Activated naive CD8-positive, alpha-beta T cell treated with anti-CD3 and anti-CD28 coated beads, Interleukin-2, amount 50 U/mL, for 24 hours (primary cell): ENCODE measurements at regions not wholly inside any gene's neighbourhood (a gene's known extent, or its start where the extent isn't known, plus 50 kb on each side); places are given as distances from the start of the nearest gene placed in this dataset.
"Not testable (repeated sequence)": the region's sequence is repeated elsewhere in the genome, so short reads cannot be mapped to it uniquely, and the experiment has no call there.

ENCODE experiments used
- ATAC-seq: fragments of 150-1000 bp; cut with Tn5 transposase; one replicate; pipeline ENCODE4 v1.10.0; 2021
- DNase-seq: peaks from one replicate; pipeline ENCODE4 v3.0.0; 2021
- H3K27ac Mint-ChIP-seq: one replicate; pipeline ENCODE4 v1.8.0; 2021; ENCODE audit warnings: mild to moderate bottlenecking, mixed read lengths
- H3K27me3 Mint-ChIP-seq: one replicate; pipeline ENCODE4 v1.8.0; 2021; ENCODE audit warnings: mixed read lengths
- H3K36me3 Mint-ChIP-seq: one replicate; pipeline ENCODE4 v1.8.0; 2021; ENCODE audit warnings: low read depth, mixed read lengths
- H3K4me1 Mint-ChIP-seq: one replicate; pipeline ENCODE4 v1.8.0; 2021; ENCODE audit warnings: mixed read lengths
- H3K4me3 Mint-ChIP-seq: one replicate; pipeline ENCODE4 v1.8.0; 2021; ENCODE audit warnings: mild to moderate bottlenecking, moderate library complexity, mixed read lengths
- H3K9me3 Mint-ChIP-seq: one replicate; pipeline ENCODE4 v1.8.0; 2021; ENCODE audit warnings: mixed read lengths

DNA sequence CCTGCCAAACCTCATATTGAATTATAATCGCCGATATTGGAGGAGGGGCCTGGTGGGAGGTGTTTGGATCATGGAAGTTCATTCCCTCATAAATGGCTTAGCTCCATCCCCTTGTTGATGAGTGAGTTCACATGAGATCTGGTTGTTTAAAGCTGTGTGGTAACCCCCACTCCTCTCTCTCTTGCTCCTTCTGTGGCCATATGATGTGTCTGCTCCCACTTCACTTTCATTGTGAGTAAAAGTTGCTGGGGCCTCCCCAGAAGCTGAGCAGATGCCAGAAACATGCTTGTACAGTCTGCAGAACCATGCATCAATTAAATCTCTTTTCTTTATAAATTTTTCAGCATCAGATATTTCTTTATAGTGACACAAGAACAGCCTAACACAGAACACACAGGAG is 929.0 kb upstream of the FAT3 start:
- ATAC-seq: no peak
- Mint-ChIP-seq H3K9me3 (peaks cover 4% of the 10 kb centered on the region), H3K4me3 (no peak overlapping the region), H3K4me1 (no peaks in the 10 kb centered on the region), H3K36me3 (no peaks in the 10 kb centered on the region), H3K27me3 (no peaks in the 10 kb centered on the region), H3K27ac (no peak overlapping the region)
- DNase-seq: no peak

DNA sequence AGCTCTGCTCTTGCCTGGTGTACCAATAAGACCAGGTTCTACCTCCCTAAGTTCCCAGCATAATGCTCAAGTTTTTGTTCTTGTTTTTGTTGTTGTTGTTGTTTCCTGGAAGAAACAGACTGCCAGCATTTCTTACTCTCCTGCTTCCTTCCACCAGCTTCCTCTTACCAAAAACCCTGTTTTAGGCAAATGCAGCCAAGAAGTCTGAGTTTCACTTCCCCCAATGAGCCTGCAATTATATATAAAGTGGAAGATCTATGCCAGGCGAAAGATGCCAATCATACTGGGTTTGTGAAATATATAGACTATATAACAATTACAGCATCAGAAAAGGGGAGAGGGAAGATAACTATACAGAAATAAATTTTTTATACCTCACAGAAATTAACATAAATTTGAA is 931.5 kb upstream of the FAT3 start:
- no peaks in the 10 kb centered on the region for H3K9me3 Mint-ChIP-seq
- H3K27me3 Mint-ChIP-seq: no peaks in the 10 kb centered on the region
- no peaks in the 10 kb centered on the region for H3K4me1 Mint-ChIP-seq
- no peak for DNase-seq
- H3K36me3 Mint-ChIP-seq: no peaks in the 10 kb centered on the region
- ATAC-seq: no peak
- H3K27ac Mint-ChIP-seq: no peak overlapping the region
- H3K4me3 Mint-ChIP-seq: no peak overlapping the region

DNA sequence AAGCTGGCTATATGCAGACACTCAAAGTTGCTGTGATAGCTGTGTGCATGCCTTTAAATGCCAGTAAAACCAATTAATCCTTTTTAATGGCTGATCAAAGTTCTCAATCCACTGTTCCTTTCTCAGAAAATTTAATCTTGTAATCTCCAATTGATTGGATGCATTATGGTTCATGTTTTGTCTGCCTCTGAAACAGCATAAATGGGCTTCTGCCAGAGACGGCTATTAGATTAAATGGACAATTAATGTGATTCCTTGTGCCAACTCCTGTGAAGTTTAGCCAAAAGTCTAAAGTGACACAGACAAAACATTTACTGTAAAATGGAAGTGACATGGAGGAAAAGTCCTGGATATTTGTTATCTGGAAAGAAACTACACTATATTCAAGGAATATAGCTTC is 952.5 kb upstream of the FAT3 start:
- Mint-ChIP-seq H3K9me3 (peaks cover 5% of the 10 kb centered on the region), H3K36me3 (no peaks in the 10 kb centered on the region), H3K27me3 (no peaks in the 10 kb centered on the region), H3K4me1 (no peaks in the 10 kb centered on the region), H3K4me3 (no peak overlapping the region), H3K27ac (no peak overlapping the region)
- no peak for ATAC-seq
- DNase-seq: no peak

GRCh38 chr11:91268512-91269295 is 955.9 kb upstream of the FAT3 start:
- not testable (repeated sequence) for H3K27me3 Mint-ChIP-seq, DNase-seq, H3K4me1 Mint-ChIP-seq, ATAC-seq, H3K4me3 Mint-ChIP-seq, H3K9me3 Mint-ChIP-seq, H3K27ac Mint-ChIP-seq, H3K36me3 Mint-ChIP-seq

DNA sequence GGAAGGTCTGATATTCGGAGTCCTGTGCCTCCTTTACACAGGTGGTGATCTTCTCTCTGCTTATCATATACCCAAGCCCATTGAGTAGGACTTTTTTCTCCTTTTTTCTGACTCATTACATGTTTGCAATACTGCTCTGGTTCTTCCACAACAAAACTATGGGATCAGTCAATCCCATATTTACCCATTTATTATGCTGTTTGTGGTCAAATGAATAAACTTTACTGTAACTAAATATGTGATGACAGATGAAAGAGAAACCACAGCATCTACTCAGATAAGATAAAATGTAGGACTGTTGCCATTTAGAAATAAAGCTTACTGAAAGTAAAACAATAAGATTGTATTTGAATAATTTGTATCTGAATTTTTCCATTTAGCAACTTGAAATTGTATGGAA is 958.7 kb upstream of the FAT3 start:
- ATAC-seq (no peak), DNase-seq (no peak)
- Mint-ChIP-seq H3K9me3 (peaks cover 4% of the 10 kb centered on the region), H3K27me3 (no peaks in the 10 kb centered on the region), H3K27ac (no peak overlapping the region), H3K36me3 (no peaks in the 10 kb centered on the region), H3K4me3 (no peak overlapping the region), H3K4me1 (no peaks in the 10 kb centered on the region)

DNA sequence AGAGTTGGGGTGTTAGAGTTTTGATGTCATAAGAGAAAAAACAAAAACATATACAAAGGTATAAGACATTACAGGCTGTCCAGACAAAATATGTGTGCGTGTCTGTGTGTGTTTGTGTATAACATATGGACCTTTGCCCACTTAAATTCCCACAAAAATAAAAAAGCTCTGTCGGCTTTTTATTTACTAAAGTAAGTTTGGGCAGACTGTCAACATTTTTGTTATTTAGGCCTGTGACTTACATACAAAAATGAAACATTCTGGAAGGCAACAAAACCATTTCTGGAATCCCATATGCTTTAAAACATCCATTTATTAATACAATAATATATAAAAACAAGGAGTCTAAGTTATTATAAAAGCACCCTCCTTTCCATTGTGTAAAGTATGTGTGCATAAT is 960.1 kb upstream of the FAT3 start:
- Mint-ChIP-seq H3K36me3 (no peaks in the 10 kb centered on the region), H3K9me3 (peaks cover 4% of the 10 kb centered on the region), H3K4me1 (no peaks in the 10 kb centered on the region), H3K4me3 (no peak overlapping the region), H3K27ac (no peak overlapping the region), H3K27me3 (no peaks in the 10 kb centered on the region)
- DNase-seq: no peak
- no peak for ATAC-seq

GRCh38 chr11:91263496-91264365 is 960.9 kb upstream of the FAT3 start:
- H3K9me3 Mint-ChIP-seq: peaks cover 4% of the 10 kb centered on the region
- no peak overlapping the region for H3K4me3 Mint-ChIP-seq
- no peak overlapping the region for H3K27ac Mint-ChIP-seq
- ATAC-seq (no peak), DNase-seq (no peak)
- H3K4me1 Mint-ChIP-seq: no peaks in the 10 kb centered on the region
- H3K36me3 Mint-ChIP-seq: no peaks in the 10 kb centered on the region
- H3K27me3 Mint-ChIP-seq: no peaks in the 10 kb centered on the region

GRCh38 chr11:91261513-91261912 is 963.1 kb upstream of the FAT3 start:
- Mint-ChIP-seq H3K4me3 (no peak overlapping the region), H3K4me1 (no peaks in the 10 kb centered on the region), H3K27ac (no peak overlapping the region), H3K36me3 (no peaks in the 10 kb centered on the region), H3K27me3 (no peaks in the 10 kb centered on the region), H3K9me3 (peaks cover 4% of the 10 kb centered on the region)
- ATAC-seq: no peak
- no peak for DNase-seq

GRCh38 chr11:91258876-91259275 is 965.7 kb upstream of the FAT3 start:
- ATAC-seq (no peak), DNase-seq (no peak)
- H3K4me3 Mint-ChIP-seq: no peak overlapping the region
- H3K27ac Mint-ChIP-seq: no peak overlapping the region
- H3K36me3 Mint-ChIP-seq: no peaks in the 10 kb centered on the region
- no peaks in the 10 kb centered on the region for H3K4me1 Mint-ChIP-seq
- no peaks in the 10 kb centered on the region for H3K27me3 Mint-ChIP-seq
- no peaks in the 10 kb centered on the region for H3K9me3 Mint-ChIP-seq

DNA sequence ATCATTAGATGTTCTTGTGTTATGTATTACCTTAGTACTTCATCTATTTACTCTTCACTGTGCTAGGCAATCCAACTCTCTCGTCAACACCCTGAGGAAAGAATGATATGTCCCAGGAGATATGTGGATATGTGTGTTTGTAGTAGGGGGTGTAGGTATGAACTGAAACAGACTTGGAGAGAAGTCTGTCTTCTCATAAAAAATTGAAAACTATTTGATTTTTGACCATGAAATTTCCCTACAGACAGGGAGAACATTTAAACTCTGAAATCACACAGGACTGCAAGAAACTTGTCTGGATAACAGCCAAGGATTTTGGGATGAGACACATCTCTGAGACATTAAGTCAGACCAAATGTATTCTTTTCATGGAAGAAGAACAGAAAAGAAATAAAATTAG is 967.0 kb upstream of the FAT3 start:
- Mint-ChIP-seq H3K4me1 (no peaks in the 10 kb centered on the region), H3K4me3 (no peak overlapping the region), H3K27me3 (no peaks in the 10 kb centered on the region), H3K27ac (no peak overlapping the region), H3K9me3 (peaks cover 5% of the 10 kb centered on the region), H3K36me3 (no peaks in the 10 kb centered on the region)
- ATAC-seq (no peak), DNase-seq (no peak)

- H3K36me3 Mint-ChIP-seq: no peaks in the 10 kb centered on the region
- ATAC-seq (no peak), DNase-seq (peak; percentile 8)
- no peaks in the 10 kb centered on the region for H3K4me1 Mint-ChIP-seq
- no peaks in the 10 kb centered on the region for H3K9me3 Mint-ChIP-seq
- no peak overlapping the region for H3K27ac Mint-ChIP-seq
- no peak overlapping the region for H3K4me3 Mint-ChIP-seq
- H3K27me3 Mint-ChIP-seq: no peaks in the 10 kb centered on the region
These were observed 976.3 kb upstream of the FAT3 start for GRCh38 chr11:91248199-91248807.

- Mint-ChIP-seq H3K4me1 (no peaks in the 10 kb centered on the region), H3K27me3 (no peaks in the 10 kb centered on the region), H3K36me3 (no peaks in the 10 kb centered on the region), H3K27ac (no peak overlapping the region), H3K9me3 (no peaks in the 10 kb centered on the region), H3K4me3 (no peak overlapping the region)
- DNase-seq: no peak
- no peak for ATAC-seq
These were observed 977.4 kb upstream of the FAT3 start for GRCh38 chr11:91247009-91247735.

GRCh38 chr11:91244912-91245311 is 979.7 kb upstream of the FAT3 start:
- no peaks in the 10 kb centered on the region for H3K36me3 Mint-ChIP-seq

DNA sequence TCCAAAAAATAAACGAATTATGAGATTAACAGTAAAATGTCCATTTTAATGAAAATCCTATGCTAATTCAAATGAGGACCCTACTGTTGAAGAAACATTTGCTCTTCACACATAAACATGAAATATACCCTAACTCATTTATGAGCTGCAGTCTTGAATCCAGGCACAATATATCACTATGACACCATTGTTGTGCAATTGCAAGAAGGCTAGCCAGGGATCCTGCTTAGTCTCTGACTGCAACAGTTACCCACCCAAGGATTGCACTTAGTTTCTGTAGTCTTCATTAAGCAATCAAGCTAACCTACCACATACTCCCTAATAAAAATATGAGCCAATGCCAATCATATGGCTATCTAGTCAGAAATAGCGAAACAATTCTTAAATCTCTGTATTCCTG is 981.0 kb upstream of the FAT3 start:
- no peaks in the 10 kb centered on the region for H3K27me3 Mint-ChIP-seq
- no peaks in the 10 kb centered on the region for H3K9me3 Mint-ChIP-seq
- DNase-seq (no peak), ATAC-seq (no peak)
- no peak overlapping the region for H3K27ac Mint-ChIP-seq
- H3K36me3 Mint-ChIP-seq: no peaks in the 10 kb centered on the region
- no peak overlapping the region for H3K4me3 Mint-ChIP-seq
- no peaks in the 10 kb centered on the region for H3K4me1 Mint-ChIP-seq

More at GRCh38 chr11:91244912-91245311, 979.7 kb upstream of the FAT3 start:
- no peak for DNase-seq
- no peak overlapping the region for H3K4me3 Mint-ChIP-seq
- no peaks in the 10 kb centered on the region for H3K27me3 Mint-ChIP-seq
- no peak for ATAC-seq
- H3K27ac Mint-ChIP-seq: no peak overlapping the region
- H3K4me1 Mint-ChIP-seq: no peaks in the 10 kb centered on the region
- no peaks in the 10 kb centered on the region for H3K9me3 Mint-ChIP-seq
